Small intestine (tissue), 7 donors: ENCODE measurements at regions not wholly inside any gene's neighbourhood (a gene's known extent, or its start where the extent isn't known, plus 50 kb on each side); places are given as distances from the start of the nearest gene placed in this dataset.
"Not testable (repeated sequence)": the region's sequence is repeated elsewhere in the genome, so short reads cannot be mapped to it uniquely, and the experiment has no call there.

Source experiments
- DNase-seq, 2 donors: peaks; one replicate each; pipeline versions ENCODE4 v3.0.0 to v3.0.0-alpha.2; 2013
- FAIRE-seq: peaks from 2 replicates; lab custom pipeline; 2012; peaks lifted over from hg19 to GRCh38; lab: Jason Lieb, UNC
- H3K27ac ChIP-seq, 3 donors: one replicate each; pipeline ENCODE4 v1.5.1; 2013; ENCODE audit warnings: low read length in 2 of 3, mild to moderate bottlenecking in 2 of 3, control low read depth in 1 of 3, inconsistent platforms in 1 of 3, low read depth in 1 of 3, moderate library complexity in 1 of 3
- H3K27me3 ChIP-seq, 3 donors: one replicate each; pipeline ENCODE4 v1.6.1; 2013; ENCODE audit warnings: low read length in 3 of 3, inconsistent platforms in 1 of 3; ENCODE audit not compliant: control insufficient read depth in 3 of 3, insufficient read depth in 3 of 3
- H3K36me3 ChIP-seq, 3 donors: one replicate each; pipeline ENCODE4 v1.6.1; 2013; ENCODE audit warnings: low read length in 3 of 3, inconsistent platforms in 1 of 3, low read depth in 1 of 3, mild to moderate bottlenecking in 1 of 3, moderate library complexity in 1 of 3; ENCODE audit not compliant: control insufficient read depth in 3 of 3, insufficient read depth in 2 of 3
- H3K4me1 ChIP-seq, 3 donors: one replicate each; pipeline ENCODE4 v1.6.1; 2013; ENCODE audit warnings: low read length in 2 of 3, inconsistent platforms in 1 of 3, low read depth in 1 of 3, mild to moderate bottlenecking in 1 of 3, moderate library complexity in 1 of 3; ENCODE audit not compliant: control insufficient read depth in 3 of 3, insufficient read depth in 2 of 3
- H3K4me3 ChIP-seq, 3 donors: one replicate each; pipeline ENCODE4 v1.5.1; 2013; ENCODE audit warnings: low read length in 3 of 3, control low read depth in 1 of 3, inconsistent platforms in 1 of 3, low read depth in 1 of 3, mild to moderate bottlenecking in 1 of 3, moderate library complexity in 1 of 3
- H3K9me3 ChIP-seq, 2 donors: one replicate each; pipeline ENCODE4 v1.6.1; 2013; ENCODE audit warnings: low read depth in 1 of 2, low read length in 1 of 2; ENCODE audit not compliant: control insufficient read depth in 2 of 2, insufficient read depth in 1 of 2
- WGBS, 3 donors: extraction: QIAGEN DNeasy Blood & Tissue Kit; methylation state at CpG; one replicate each; pipeline ENCODE4 v1.1.7; 2013; 5-methylcytosine and 5-hydroxymethylcytosine counted together
- donor health status: healthy with polysubstance abuse.
- donor health status: control.
- donor health status: control.
- donor health status: Bipolar disorder and iron deficiency.
- donor health status: healthy.

- no peak for DNase-seq
- Histone ChIP-seq H3K9me3 (no peaks in the 10 kb centered on the region), H3K4me3 (no peak overlapping the region), H3K27me3 (peaks cover 0 to 3% (median 0%) of the 10 kb centered on the region in 3 donors), H3K4me1 (no peaks in the 10 kb centered on the region), H3K36me3 (no peaks in the 10 kb centered on the region), H3K27ac (no peak overlapping the region)
- no peak for FAIRE-seq
- WGBS, 3 donors = 75 to 91% (median 85%) methylated on average over 1 of the region's 1 CpG
Observed at GRCh38 chr9:33698267-33698666, 97.1 kb upstream of the PRSS3 start.

- not testable (repeated sequence) for FAIRE-seq
- WGBS, 3 donors = 60 to 90% (median 79%) methylated on average over 2 of the region's 2 CpGs
Observed at GRCh38 chr9:33700940-33701339, 94.4 kb upstream of the PRSS3 start.

GRCh38 chr9:33703430-33704102 lies 91.8 kb upstream of the PRSS3 start:
- 77 to 88% (median 87%) methylated on average over 8 of the region's 8 CpGs for WGBS, 3 donors
- DNase-seq = no peak
- Histone ChIP-seq H3K9me3 (no peaks in the 10 kb centered on the region), H3K27ac (no peak overlapping the region), H3K36me3 (no peaks in the 10 kb centered on the region), H3K4me1 (no peaks in the 10 kb centered on the region), H3K27me3 (no peaks in the 10 kb centered on the region), H3K4me3 (no peak overlapping the region)
- no peak for FAIRE-seq

More at GRCh38 chr9:33700940-33701339, 94.4 kb upstream of the PRSS3 start:
- not testable (repeated sequence) for H3K9me3 ChIP-seq, DNase-seq, H3K4me1 ChIP-seq, H3K27ac ChIP-seq, H3K36me3 ChIP-seq, H3K4me3 ChIP-seq, H3K27me3 ChIP-seq

GRCh38 chr9:33705440-33705839 lies 89.9 kb upstream of the PRSS3 start:
- H3K36me3 ChIP-seq, FAIRE-seq, H3K9me3 ChIP-seq, H3K4me1 ChIP-seq, H3K27ac ChIP-seq, H3K4me3 ChIP-seq, H3K27me3 ChIP-seq, DNase-seq: not testable (repeated sequence)
- WGBS, 3 donors = 7 to 45% (median 29%) methylated on average over 2 of the region's 2 CpGs

- no peaks in the 10 kb centered on the region for H3K27me3 ChIP-seq
- H3K36me3 ChIP-seq = no peaks in the 10 kb centered on the region
- H3K9me3 ChIP-seq = no peaks in the 10 kb centered on the region
- FAIRE-seq = no peak
- DNase-seq = no peak
- H3K4me1 ChIP-seq = no peaks in the 10 kb centered on the region
- no peak overlapping the region for H3K27ac ChIP-seq
- WGBS, 3 donors = 48 to 71% (median 56%) methylated on average over 2 of the region's 2 CpGs
- H3K4me3 ChIP-seq = no peak overlapping the region
Observed at GRCh38 chr9:33708441-33708840, 86.9 kb upstream of the PRSS3 start.

GRCh38 chr9:33709269-33709668 lies 86.1 kb upstream of the PRSS3 start:
- no peaks in the 10 kb centered on the region for H3K4me1 ChIP-seq
- no peak overlapping the region for H3K27ac ChIP-seq
- H3K36me3 ChIP-seq = no peaks in the 10 kb centered on the region
- H3K4me3 ChIP-seq = no peak overlapping the region
- 59 to 72% (median 60%) methylated on average over 3 of the region's 3 CpGs for WGBS, 3 donors
- no peaks in the 10 kb centered on the region for H3K9me3 ChIP-seq
- FAIRE-seq (no peak), DNase-seq (no peak)
- no peaks in the 10 kb centered on the region for H3K27me3 ChIP-seq

- not testable (repeated sequence) for H3K27ac ChIP-seq, H3K4me3 ChIP-seq, FAIRE-seq, H3K4me1 ChIP-seq, H3K9me3 ChIP-seq, H3K27me3 ChIP-seq, DNase-seq, H3K36me3 ChIP-seq
- 17 to 38% (median 35%) methylated on average over 1 of the region's 1 CpG for WGBS, 3 donors
Observed at GRCh38 chr9:33711418-33711817, 83.9 kb upstream of the PRSS3 start.

GRCh38 chr9:33714989-33715388 lies 80.4 kb upstream of the PRSS3 start:
- Histone ChIP-seq H3K27ac (no peak overlapping the region), H3K36me3 (no peaks in the 10 kb centered on the region), H3K4me3 (no peak overlapping the region), H3K9me3 (no peaks in the 10 kb centered on the region), H3K4me1 (no peaks in the 10 kb centered on the region), H3K27me3 (peaks cover 0 to 2% (median 2%) of the 10 kb centered on the region in 3 donors)
- 91 to 96% (median 92%) methylated on average over 2 of the region's 2 CpGs for WGBS, 3 donors
- DNase-seq = no peak
- no peak for FAIRE-seq

- Histone ChIP-seq H3K36me3 (no peaks in the 10 kb centered on the region), H3K9me3 (no peaks in the 10 kb centered on the region), H3K4me1 (peaks cover 0 to 3% (median 0%) of the 10 kb centered on the region in 3 donors), H3K27ac (no peak overlapping the region), H3K4me3 (no peak overlapping the region), H3K27me3 (peaks cover 0 to 2% (median 2%) of the 10 kb centered on the region in 3 donors)
- no peak for DNase-seq
- FAIRE-seq = no peak
- 71 to 73% (median 72%) methylated on average over 7 of the region's 7 CpGs for WGBS, 3 donors
Observed at GRCh38 chr9:33718987-33719386, 76.4 kb upstream of the PRSS3 start.
